ENCODE measurements at regions not wholly inside any gene's neighbourhood (a gene's known extent, or its start where the extent isn't known, plus 50 kb on each side); places are given as distances from the start of the nearest gene placed in this dataset.

DNA sequence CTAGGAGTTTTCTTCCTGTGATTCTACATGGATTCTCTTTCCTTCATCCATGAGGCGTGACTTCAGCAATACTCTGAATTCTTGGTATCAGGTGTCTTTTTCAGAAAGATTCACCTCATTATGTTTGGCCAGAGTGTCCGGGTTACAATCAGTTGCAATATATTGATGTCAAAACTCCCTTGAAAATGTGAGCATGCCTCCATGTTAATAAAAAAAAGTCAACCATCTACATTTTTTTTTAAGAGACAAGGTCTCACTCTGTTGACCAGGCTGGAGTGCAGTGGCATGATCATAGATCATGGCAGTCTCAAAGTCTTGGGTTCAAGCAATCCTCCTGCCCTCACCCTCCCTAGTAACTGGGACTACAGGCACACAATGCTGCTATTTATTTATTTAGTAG lies 80.9 kb upstream of the NEUROD1 start:
- TF ChIP-seq GATA2 (IDR thresholded peaks at IDR 0.05; ENCODE audit: low read depth, low read length) (no peak), GATA3 (IDR thresholded peaks at IDR 0.05; ENCODE audit: low read depth, low read length) (no peak)

- TF ChIP-seq GATA2 (IDR thresholded peaks at IDR 0.05; ENCODE audit: low read depth, low read length) = no peak
- no peak for TF ChIP-seq GATA3 (IDR thresholded peaks at IDR 0.05; ENCODE audit: low read depth, low read length)
These were observed 81.7 kb upstream of the NEUROD1 start for GRCh38 chr2:181762000-181762399.

GRCh38 chr2:181762848-181763247 lies 82.5 kb upstream of the NEUROD1 start:
- TF ChIP-seq GATA2 (IDR thresholded peaks at IDR 0.05; ENCODE audit: low read depth, low read length) = no peak
- no peak for TF ChIP-seq GATA3 (IDR thresholded peaks at IDR 0.05; ENCODE audit: low read depth, low read length)

DNA sequence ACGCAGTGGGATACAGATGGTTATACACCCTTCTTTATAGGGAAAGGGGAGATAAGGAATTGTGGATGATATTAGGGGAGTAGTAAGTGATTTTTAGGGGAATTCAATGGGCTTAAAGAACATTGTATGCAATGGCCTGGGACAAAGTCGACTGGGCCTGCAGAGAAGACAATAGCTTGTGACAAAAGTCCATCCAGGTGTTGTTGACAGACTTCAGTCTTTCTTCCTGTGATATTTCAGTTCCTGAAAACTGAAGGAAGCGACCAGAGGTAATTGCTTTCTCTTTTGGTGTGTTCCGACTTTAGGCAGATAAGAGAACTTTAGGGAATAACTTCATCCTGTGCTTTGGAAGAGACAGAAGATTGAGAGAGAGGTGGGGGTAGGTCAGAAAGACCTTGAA lies 83.1 kb upstream of the NEUROD1 start:
- TF ChIP-seq GATA3 (IDR thresholded peaks at IDR 0.05; ENCODE audit: low read depth, low read length) (no peak), GATA2 (IDR thresholded peaks at IDR 0.05; ENCODE audit: low read depth, low read length) (no peak)

DNA sequence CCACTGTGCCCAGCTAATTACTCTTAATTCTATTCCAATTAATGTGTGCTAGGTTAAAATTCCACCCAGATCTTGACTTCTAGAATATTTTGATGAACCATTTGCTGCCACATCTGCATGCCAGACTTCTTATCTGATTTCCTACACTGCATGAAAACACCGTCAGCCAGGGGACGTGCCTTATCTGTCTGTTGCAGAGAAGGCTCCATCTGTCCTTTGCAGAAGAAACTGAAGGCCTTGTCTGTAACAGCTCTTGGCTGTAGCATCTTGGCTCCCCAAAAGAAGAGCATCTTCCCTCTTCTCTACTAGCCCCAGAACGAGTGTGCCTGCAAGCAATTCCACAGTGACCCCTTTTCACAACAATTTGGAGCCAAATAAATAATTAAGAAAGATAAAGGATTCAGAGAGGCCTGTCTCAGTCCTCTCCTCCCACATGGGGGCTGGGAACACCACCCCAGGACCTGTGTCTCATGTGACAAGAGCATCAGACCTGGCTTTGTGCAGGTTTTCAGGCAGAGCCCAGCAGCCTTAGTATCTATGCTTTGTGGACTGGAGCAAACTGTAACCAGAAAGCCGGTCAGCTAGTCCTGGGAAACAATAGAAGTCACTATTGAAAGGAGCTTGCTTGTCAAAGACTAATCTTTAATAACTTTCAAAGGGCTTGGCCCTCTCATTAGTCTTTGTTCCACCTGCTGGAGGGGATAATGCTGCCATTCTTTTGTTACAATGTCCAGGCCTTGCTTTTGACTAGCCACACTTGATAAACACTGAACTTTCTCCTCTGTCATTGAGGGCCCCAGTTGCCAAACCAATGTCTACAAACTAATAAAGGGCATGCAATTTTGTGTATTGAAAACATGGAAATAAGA lies 84.0 kb upstream of the NEUROD1 start:
- TF ChIP-seq GATA3 (IDR thresholded peaks at IDR 0.05; ENCODE audit: low read depth, low read length) = peak; percentile 74
- peak; percentile 90 for TF ChIP-seq GATA2 (IDR thresholded peaks at IDR 0.05; ENCODE audit: low read depth, low read length)

- TF ChIP-seq GATA3 (IDR thresholded peaks at IDR 0.05; ENCODE audit: low read depth, low read length) (no peak), GATA2 (IDR thresholded peaks at IDR 0.05; ENCODE audit: low read depth, low read length) (no peak)
These were observed 85.8 kb upstream of the NEUROD1 start for GRCh38 chr2:181766129-181766528.

GRCh38 chr2:181770150-181770549 lies 89.8 kb upstream of the NEUROD1 start:
- no peak for TF ChIP-seq GATA2 (IDR thresholded peaks at IDR 0.05; ENCODE audit: low read depth, low read length)
- no peak for TF ChIP-seq GATA3 (IDR thresholded peaks at IDR 0.05; ENCODE audit: low read depth, low read length)

DNA sequence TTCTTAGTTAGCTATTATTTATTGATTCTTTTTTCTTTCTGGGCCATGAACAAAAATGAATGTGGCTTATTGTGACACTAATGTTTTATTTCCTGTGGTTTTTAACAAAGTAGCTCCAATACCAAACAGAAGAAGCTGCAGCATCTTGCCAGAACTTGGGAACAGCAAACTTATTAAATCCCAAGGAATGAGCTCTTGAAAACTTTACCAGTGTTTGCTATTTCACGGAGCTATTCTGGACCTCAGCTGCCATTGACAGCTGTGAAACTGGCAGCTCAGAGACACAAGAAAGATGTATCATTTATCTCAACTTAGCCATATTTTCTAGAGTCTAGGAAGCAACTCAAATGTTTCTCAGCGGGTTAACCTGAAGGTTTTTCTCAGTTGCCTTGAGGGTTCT lies 91.0 kb upstream of the NEUROD1 start:
- TF ChIP-seq GATA2 (IDR thresholded peaks at IDR 0.05; ENCODE audit: low read depth, low read length) (no peak), GATA3 (IDR thresholded peaks at IDR 0.05; ENCODE audit: low read depth, low read length) (no peak)

DNA sequence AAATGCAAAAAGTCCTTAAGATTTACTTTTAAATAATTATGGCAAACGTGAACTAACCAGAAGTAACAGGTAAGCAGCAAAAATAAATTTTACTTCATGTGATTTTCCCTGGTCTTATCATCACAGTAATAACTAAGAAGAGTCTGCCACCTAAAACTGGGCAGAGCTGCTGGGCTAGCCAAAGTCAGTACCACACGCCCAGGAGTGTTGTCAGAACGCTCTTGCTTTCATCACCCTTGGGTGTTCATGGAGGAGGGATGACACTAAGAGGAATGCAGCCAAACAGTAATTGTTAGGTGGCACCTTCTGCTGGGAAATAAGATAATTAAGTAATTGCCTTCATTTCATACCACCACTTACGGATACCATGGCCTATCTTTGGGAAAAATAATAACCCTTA lies 92.0 kb upstream of the NEUROD1 start:
- no peak for TF ChIP-seq GATA3 (IDR thresholded peaks at IDR 0.05; ENCODE audit: low read depth, low read length)
- TF ChIP-seq GATA2 (IDR thresholded peaks at IDR 0.05; ENCODE audit: low read depth, low read length) = no peak

DNA sequence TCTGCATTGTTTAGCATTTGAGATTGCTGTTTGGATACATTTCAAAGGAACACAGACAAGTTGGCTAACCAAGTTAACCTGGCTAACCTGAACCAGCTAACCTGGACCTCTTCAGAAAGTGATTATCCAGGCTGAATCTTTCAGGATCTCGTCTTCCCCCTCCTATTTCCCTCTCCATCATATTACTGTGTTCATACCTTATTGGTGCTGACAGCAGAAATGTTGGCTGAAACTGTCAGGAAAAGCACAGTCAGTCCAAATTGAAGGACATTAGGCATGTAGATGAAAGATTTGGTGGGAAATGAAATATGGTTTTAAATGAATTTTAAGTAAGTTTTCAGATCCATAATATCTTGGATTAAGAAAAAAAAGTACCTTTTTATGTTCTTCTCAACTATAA lies 92.5 kb upstream of the NEUROD1 start:
- TF ChIP-seq GATA2 (IDR thresholded peaks at IDR 0.05; ENCODE audit: low read depth, low read length) (no peak), GATA3 (IDR thresholded peaks at IDR 0.05; ENCODE audit: low read depth, low read length) (no peak)

- TF ChIP-seq GATA2 (IDR thresholded peaks at IDR 0.05; ENCODE audit: low read depth, low read length) (no peak), GATA3 (IDR thresholded peaks at IDR 0.05; ENCODE audit: low read depth, low read length) (no peak)
These were observed 94.4 kb upstream of the NEUROD1 start for GRCh38 chr2:181774685-181775084.

GRCh38 chr2:181776336-181776735 lies 96.0 kb upstream of the NEUROD1 start:
- TF ChIP-seq GATA3 (IDR thresholded peaks at IDR 0.05; ENCODE audit: low read depth, low read length) = no peak
- no peak for TF ChIP-seq GATA2 (IDR thresholded peaks at IDR 0.05; ENCODE audit: low read depth, low read length)

DNA sequence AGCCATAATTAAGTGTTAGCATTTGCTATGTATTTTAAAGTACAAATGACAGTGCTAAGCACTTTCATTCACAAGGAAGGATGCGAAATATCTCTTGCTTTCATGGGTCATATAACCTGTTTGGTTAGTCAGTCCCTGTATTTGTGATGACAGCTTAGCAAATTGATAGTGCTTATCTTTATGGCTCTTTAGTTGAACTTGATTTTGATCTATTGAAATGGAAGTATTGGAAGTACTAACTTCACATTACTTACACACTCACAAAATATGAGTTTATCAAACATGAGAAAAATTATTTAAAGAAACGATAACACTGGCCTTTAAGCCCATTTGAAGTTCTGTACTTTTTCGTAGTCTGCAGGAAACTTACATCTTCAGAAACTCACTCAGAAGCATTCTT lies 97.4 kb upstream of the NEUROD1 start:
- TF ChIP-seq GATA3 (IDR thresholded peaks at IDR 0.05; ENCODE audit: low read depth, low read length) (no peak), GATA2 (IDR thresholded peaks at IDR 0.05; ENCODE audit: low read depth, low read length) (no peak)

GRCh38 chr2:181778621-181779201 lies 98.4 kb upstream of the NEUROD1 start:
- no peak for TF ChIP-seq GATA2 (IDR thresholded peaks at IDR 0.05; ENCODE audit: low read depth, low read length)
- no peak for TF ChIP-seq GATA3 (IDR thresholded peaks at IDR 0.05; ENCODE audit: low read depth, low read length)
